Gastrocnemius medialis (tissue), 4 donors: ENCODE measurements at regions not wholly inside any gene's neighbourhood (a gene's known extent, or its start where the extent isn't known, plus 50 kb on each side); places are given as distances from the start of the nearest gene placed in this dataset.
"Not testable (repeated sequence)": the region's sequence is repeated elsewhere in the genome, so short reads cannot be mapped to it uniquely, and the experiment has no call there.

Experiments
- ATAC-seq, 2 donors: fragments of 150-250 bp; one replicate each; pipeline ENCODE4 v1.9.1; 2016
- DNase-seq, 2 donors: peaks; one replicate each; pipeline ENCODE4 v3.0.0-alpha.2; 2019
- H3K27ac ChIP-seq, 4 donors: fragments of 200-600 bp; sonication (generic); 1 replicate in 1 of 4; 2 replicates in 3 of 4; pipeline ENCODE4 v1.5.1; 2016 to 2018; ENCODE audit warnings: mild to moderate bottlenecking in 2 of 4, moderate library complexity in 1 of 4
- H3K27me3 ChIP-seq, 3 donors: fragments of 200-600 bp; sonication (generic) in 2 of 3; 1 replicate in 1 of 3; 2 replicates in 2 of 3; pipeline versions ENCODE4 v1.5.1 to v1.6.0; 2016 to 2019; ENCODE audit warnings: mild to moderate bottlenecking in 1 of 3, moderate library complexity in 1 of 3
- H3K36me3 ChIP-seq, 2 donors: fragments of 200-600 bp; sonication (generic) in 1 of 2; one replicate each; pipeline ENCODE4 v1.5.1; 2017 to 2018
- H3K4me1 ChIP-seq, 2 donors: fragments of 200-600 bp; sonication (generic) in 1 of 2; one replicate each; pipeline ENCODE4 v1.5.1; 2016 to 2017; ENCODE audit warnings: mild to moderate bottlenecking in 2 of 2
- H3K4me3 ChIP-seq, 4 donors: fragments of 200-600 bp; sonication (generic) in 3 of 4; 1 replicate in 1 of 4; 2 replicates in 3 of 4; pipeline ENCODE4 v1.5.1; 2016 to 2019; ENCODE audit warnings: mild to moderate bottlenecking in 2 of 4
- H3K9me3 ChIP-seq, 3 donors: fragments of 200-600 bp; sonication (generic) in 2 of 3; 1 replicate in 1 of 3; 2 replicates in 2 of 3; pipeline ENCODE4 v1.5.1; 2016 to 2019
- POLR2A ChIP-seq, 2 donors: fragments of 450-650 bp; IDR thresholded peaks; one replicate each; pipeline ENCODE4 v1.6.1; 2017; ENCODE audit warnings: antibody characterized with exemption in 2 of 2, mild to moderate bottlenecking in 2 of 2, moderate library complexity in 2 of 2
- in situ Hi-C, 4 donors: fragments of 200-750 bp; cut with MboI; loops; one replicate each; pipeline versions ENCODE4 v1.15.0 to v1.8.0; 2017; ENCODE audit warnings: low sequenced_read_pairs in 4 of 4
- intact Hi-C: fragments of 100-400 bp; cut with DNase I; formaldehyde crosslinking; loops from one replicate; pipeline ENCODE4 v1.15.1; 2023; ENCODE audit warnings: low total_unique reads
- TF ChIP-seq, protein P1 (sequence below), 5 experiments: fragments of 450-650 bp in 3 of 5; fragments of 200-600 bp in 2 of 5; sonication (generic) in 2 of 5; IDR thresholded peaks in 4 of 5; conservative IDR thresholded peaks in 1 of 5; 1 replicate in 4 of 5; 2 replicates in 1 of 5; pipeline ENCODE4 v1.5.1; 2016 to 2019; ENCODE audit warnings: antibody characterized with exemption in 5 of 5, mild to moderate bottlenecking in 3 of 5, moderate library complexity in 3 of 5

DNA sequence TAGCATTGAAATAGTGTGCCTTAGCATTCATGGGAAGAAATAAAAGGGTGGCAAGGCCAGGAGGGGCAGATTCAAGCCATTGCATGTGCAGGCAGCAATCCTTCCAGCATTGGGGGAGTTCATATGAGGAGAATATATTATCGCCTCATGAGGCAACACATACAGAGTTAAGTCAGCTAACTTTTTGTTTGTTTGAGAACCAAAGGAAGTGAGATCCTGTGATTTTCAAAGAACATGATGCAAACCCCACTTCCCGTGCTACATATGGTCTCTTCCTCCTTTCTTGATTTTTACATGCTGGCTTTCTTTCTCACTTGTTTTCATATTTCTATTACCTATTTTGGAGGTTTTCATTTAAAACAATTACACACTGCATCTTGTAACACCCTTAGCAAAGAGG is 579.7 kb upstream of the ARID1B start:
- in situ Hi-C loops = no loop called here

DNA sequence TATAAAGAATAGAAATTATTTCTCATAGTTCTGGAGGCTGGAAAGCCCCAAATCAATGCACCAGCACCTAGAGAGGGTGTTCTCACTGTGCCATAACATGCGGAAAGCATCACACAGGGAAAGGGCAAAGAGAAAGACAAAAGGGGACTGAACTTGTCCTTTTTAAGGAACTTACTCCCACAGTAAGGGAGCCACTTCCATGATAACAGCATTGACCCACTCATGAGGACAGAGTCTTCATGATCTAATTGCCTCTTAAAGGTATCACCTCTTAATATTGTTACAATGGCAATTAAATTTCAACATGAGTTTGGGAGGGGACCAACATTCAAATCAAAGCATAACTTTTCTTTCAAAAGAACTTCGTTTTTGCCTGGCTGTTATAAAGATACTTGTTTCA is 582.2 kb upstream of the ARID1B start:
- in situ Hi-C loops = no loop called here
- intact Hi-C loops = no loop called here
- Histone ChIP-seq H3K4me3 (no peak overlapping the region), H3K4me1 (no peaks in the 10 kb centered on the region), H3K27ac (no peak overlapping the region), H3K27me3 (no peaks in the 10 kb centered on the region), H3K36me3 (no peaks in the 10 kb centered on the region), H3K9me3 (no peaks in the 10 kb centered on the region)
- DNase-seq (no peak), ATAC-seq (no peak)
- TF ChIP-seq POLR2A (IDR thresholded peaks at IDR 0.05) = no peak
- TF ChIP-seq, protein P1, sequence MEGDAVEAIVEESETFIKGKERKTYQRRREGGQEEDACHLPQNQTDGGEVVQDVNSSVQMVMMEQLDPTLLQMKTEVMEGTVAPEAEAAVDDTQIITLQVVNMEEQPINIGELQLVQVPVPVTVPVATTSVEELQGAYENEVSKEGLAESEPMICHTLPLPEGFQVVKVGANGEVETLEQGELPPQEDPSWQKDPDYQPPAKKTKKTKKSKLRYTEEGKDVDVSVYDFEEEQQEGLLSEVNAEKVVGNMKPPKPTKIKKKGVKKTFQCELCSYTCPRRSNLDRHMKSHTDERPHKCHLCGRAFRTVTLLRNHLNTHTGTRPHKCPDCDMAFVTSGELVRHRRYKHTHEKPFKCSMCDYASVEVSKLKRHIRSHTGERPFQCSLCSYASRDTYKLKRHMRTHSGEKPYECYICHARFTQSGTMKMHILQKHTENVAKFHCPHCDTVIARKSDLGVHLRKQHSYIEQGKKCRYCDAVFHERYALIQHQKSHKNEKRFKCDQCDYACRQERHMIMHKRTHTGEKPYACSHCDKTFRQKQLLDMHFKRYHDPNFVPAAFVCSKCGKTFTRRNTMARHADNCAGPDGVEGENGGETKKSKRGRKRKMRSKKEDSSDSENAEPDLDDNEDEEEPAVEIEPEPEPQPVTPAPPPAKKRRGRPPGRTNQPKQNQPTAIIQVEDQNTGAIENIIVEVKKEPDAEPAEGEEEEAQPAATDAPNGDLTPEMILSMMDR (IDR thresholded peaks at IDR 0.05 in 4 of 5, conservative IDR thresholded peaks at IDR 0.05 in 1 of 5) = no peak

More for the DNA sequence above, 579.7 kb upstream of the ARID1B start:
- DNase-seq (no peak), ATAC-seq (no peak)
- no peak for TF ChIP-seq POLR2A (IDR thresholded peaks at IDR 0.05)
- TF ChIP-seq, protein P1 (IDR thresholded peaks at IDR 0.05 in 4 of 5, conservative IDR thresholded peaks at IDR 0.05 in 1 of 5) = no peak
- Histone ChIP-seq H3K36me3 (no peaks in the 10 kb centered on the region), H3K4me3 (no peak overlapping the region), H3K4me1 (no peaks in the 10 kb centered on the region), H3K27me3 (no peaks in the 10 kb centered on the region), H3K9me3 (no peaks in the 10 kb centered on the region), H3K27ac (no peak overlapping the region)
- intact Hi-C loops = no loop called here

GRCh38 chr6:156193381-156193780 is 583.8 kb upstream of the ARID1B start:
- Histone ChIP-seq H3K27me3 (no peaks in the 10 kb centered on the region), H3K4me1 (no peaks in the 10 kb centered on the region), H3K36me3 (no peaks in the 10 kb centered on the region), H3K27ac (no peak overlapping the region), H3K4me3 (no peak overlapping the region), H3K9me3 (no peaks in the 10 kb centered on the region)
- intact Hi-C loops = no loop called here
- TF ChIP-seq POLR2A (IDR thresholded peaks at IDR 0.05) = no peak
- TF ChIP-seq, protein P1 (IDR thresholded peaks at IDR 0.05 in 4 of 5, conservative IDR thresholded peaks at IDR 0.05 in 1 of 5) = no peak
- DNase-seq (no peak), ATAC-seq (no peak)
- in situ Hi-C loops = no loop called here

DNA sequence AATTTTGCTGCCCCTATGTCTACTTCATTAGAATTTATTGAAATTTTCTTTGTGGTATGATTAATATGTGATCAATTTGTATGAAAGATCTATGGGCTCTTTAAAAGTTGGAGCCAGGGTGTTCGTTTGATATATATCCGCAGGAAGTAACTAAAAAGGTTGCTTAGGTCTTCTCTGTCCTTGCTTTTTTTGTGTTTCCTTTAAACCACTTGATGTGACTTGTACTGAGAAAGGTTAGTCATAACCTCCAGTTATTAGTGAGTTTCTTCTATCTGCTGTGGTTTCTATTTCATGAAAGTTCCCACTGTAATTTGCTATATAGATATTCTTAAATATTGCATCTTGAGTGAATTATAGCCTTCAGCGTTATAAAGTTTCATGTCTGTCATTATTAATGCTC is 585.3 kb upstream of the ARID1B start:
- no peak overlapping the region for H3K4me3 ChIP-seq

DNA sequence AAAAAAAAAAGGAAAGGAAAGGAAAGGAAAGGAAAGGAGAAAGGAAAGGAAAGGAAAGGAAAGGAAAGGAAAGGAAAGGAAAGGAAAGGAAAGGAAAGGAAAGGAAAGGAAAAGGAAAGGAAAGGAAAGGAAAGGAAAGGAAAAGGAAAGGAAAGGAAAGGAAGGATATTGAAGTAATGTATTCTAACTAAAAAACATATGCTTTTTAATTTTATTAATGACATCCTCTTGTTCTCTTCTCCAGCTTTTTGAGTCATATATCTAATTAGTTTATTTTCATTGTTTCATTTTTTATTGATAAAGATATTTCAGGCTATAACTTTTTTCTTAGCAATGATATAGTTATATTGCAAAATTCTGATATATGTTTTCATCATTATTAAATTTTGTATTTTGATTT is 585.8 kb upstream of the ARID1B start:
- H3K4me3 ChIP-seq, H3K9me3 ChIP-seq, ATAC-seq, intact Hi-C loops, H3K27ac ChIP-seq, H3K27me3 ChIP-seq, H3K36me3 ChIP-seq, DNase-seq, in situ Hi-C loops, H3K4me1 ChIP-seq: not testable (repeated sequence)

More for the DNA sequence above, 585.3 kb upstream of the ARID1B start:
- in situ Hi-C loops = no loop called here
- Histone ChIP-seq H3K4me1 (no peaks in the 10 kb centered on the region), H3K9me3 (no peaks in the 10 kb centered on the region), H3K27me3 (no peaks in the 10 kb centered on the region), H3K27ac (no peak overlapping the region), H3K36me3 (no peaks in the 10 kb centered on the region)
- ATAC-seq (no peak), DNase-seq (no peak)
- intact Hi-C loops = no loop called here
- TF ChIP-seq, protein P1 (IDR thresholded peaks at IDR 0.05 in 4 of 5, conservative IDR thresholded peaks at IDR 0.05 in 1 of 5) = no peak
- TF ChIP-seq POLR2A (IDR thresholded peaks at IDR 0.05) = no peak
